Tibial artery (tissue), 4 donors: ENCODE measurements at regions not wholly inside any gene's neighbourhood (a gene's known extent, or its start where the extent isn't known, plus 50 kb on each side); places are given as distances from the start of the nearest gene placed in this dataset.

Experiments used
- DNase-seq, 2 donors: peaks; one replicate each; pipeline ENCODE4 v3.0.0-alpha.2; 2019
- H3K27ac ChIP-seq, 2 donors: fragments of 200-600 bp; sonication (generic) in 1 of 2; 1 replicate in 1 of 2; 2 replicates in 1 of 2; pipeline ENCODE4 v1.5.1; 2018 to 2019; ENCODE audit warnings: mild to moderate bottlenecking in 1 of 2
- H3K27me3 ChIP-seq, 2 donors: fragments of 200-600 bp; sonication (generic) in 1 of 2; one replicate each; pipeline versions ENCODE4 v1.5.1 to v1.6.0; 2016 to 2019
- H3K36me3 ChIP-seq, 3 donors: fragments of 200-600 bp; sonication (generic) in 2 of 3; one replicate each; pipeline ENCODE4 v1.5.1; 2016 to 2019; ENCODE audit warnings: mild to moderate bottlenecking in 2 of 3
- H3K4me1 ChIP-seq, 4 donors: fragments of 200-600 bp; sonication (generic) in 2 of 4; 1 replicate in 3 of 4; 2 replicates in 1 of 4; pipeline ENCODE4 v1.5.1; 2016 to 2019
- H3K4me3 ChIP-seq, 2 donors: fragments of 200-600 bp; sonication (generic) in 1 of 2; 1 replicate in 1 of 2; 2 replicates in 1 of 2; pipeline ENCODE4 v1.5.1; 2018 to 2019; ENCODE audit warnings: mild to moderate bottlenecking in 2 of 2
- H3K9me3 ChIP-seq, 3 donors: fragments of 200-600 bp; sonication (generic) in 1 of 3; one replicate each; pipeline ENCODE4 v1.5.1; 2016 to 2019
- CTCF ChIP-seq, 2 experiments: fragments of 200-600 bp in 1 of 2; fragments of 450-650 bp in 1 of 2; IDR thresholded peaks; one replicate each; pipeline ENCODE4 v1.5.1; 2017 to 2019; ENCODE audit warnings: antibody characterized with exemption in 2 of 2, mild to moderate bottlenecking in 1 of 2, moderate library complexity in 1 of 2
- intact Hi-C: fragments of 100-400 bp; cut with DNase I; formaldehyde crosslinking; loops from one replicate; pipeline ENCODE4 v1.15.0; 2023; ENCODE audit warnings: low total_unique reads

- no peaks in the 10 kb centered on the region for H3K27me3 ChIP-seq
- intact Hi-C loops: no loop called here
- H3K27ac ChIP-seq: no peak overlapping the region
- no peak for TF ChIP-seq CTCF (IDR thresholded peaks at IDR 0.05)
- DNase-seq: no peak
- no peaks in the 10 kb centered on the region for H3K36me3 ChIP-seq
- peaks cover 0 to 9% (median 2%) of the 10 kb centered on the region in 4 donors for H3K4me1 ChIP-seq
- H3K4me3 ChIP-seq: no peak overlapping the region
- no peaks in the 10 kb centered on the region for H3K9me3 ChIP-seq
Observed at GRCh38 chr2:8522687-8523086, 159.2 kb upstream of the ID2 start.

DNA sequence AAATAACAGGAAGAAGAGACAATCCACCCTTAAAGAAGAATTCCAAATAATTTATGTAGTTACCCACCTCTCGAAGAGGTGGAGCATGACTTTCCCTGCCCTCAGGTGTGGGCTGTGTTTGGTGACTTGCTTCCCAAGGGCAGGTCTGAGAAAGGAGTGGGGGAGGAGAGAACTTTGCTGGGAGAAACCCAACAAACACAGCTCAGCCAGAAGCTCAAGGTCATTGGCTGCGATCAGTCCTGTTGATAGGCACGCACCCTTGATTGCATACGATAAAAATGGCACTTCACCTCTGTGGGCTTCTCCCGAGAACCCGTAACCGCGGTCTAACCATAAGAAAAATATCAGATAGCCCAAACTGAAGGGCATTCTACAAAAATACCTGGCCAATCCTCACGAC is 157.5 kb upstream of the ID2 start:
- Histone ChIP-seq H3K9me3 (no peaks in the 10 kb centered on the region), H3K36me3 (no peaks in the 10 kb centered on the region), H3K4me1 (peaks cover 0 to 9% (median 2%) of the 10 kb centered on the region in 4 donors), H3K27me3 (no peaks in the 10 kb centered on the region), H3K27ac (no peak overlapping the region), H3K4me3 (no peak overlapping the region)
- intact Hi-C loops: no loop called here
- no peak for TF ChIP-seq CTCF (IDR thresholded peaks at IDR 0.05)
- no peak for DNase-seq

DNA sequence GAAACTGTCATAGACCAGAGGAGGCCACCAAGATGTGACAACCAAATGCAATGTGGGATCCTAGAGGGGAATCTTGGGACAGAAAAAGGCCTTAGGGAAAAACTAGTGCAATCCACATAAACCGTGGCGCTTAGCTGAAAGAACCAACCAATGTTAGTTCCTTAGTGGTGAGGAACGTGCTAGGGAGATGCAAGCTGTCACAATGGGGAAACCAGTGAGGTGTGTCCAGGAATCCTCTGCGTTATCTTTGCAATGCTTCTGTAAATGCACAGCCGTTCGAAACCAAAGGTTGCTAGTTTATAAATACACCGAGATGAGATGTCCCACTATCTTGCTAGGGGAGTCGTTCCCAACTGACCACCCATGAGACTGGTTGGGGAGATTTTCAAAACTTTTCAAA is 157.0 kb upstream of the ID2 start:
- intact Hi-C loops: no loop called here
- H3K27ac ChIP-seq: no peak overlapping the region
- H3K9me3 ChIP-seq: no peaks in the 10 kb centered on the region
- no peaks in the 10 kb centered on the region for H3K36me3 ChIP-seq
- no peak for DNase-seq
- H3K27me3 ChIP-seq: no peaks in the 10 kb centered on the region
- TF ChIP-seq CTCF (IDR thresholded peaks at IDR 0.05): no peak
- peaks cover 0 to 9% (median 2%) of the 10 kb centered on the region in 4 donors for H3K4me1 ChIP-seq
- no peak overlapping the region for H3K4me3 ChIP-seq

DNA sequence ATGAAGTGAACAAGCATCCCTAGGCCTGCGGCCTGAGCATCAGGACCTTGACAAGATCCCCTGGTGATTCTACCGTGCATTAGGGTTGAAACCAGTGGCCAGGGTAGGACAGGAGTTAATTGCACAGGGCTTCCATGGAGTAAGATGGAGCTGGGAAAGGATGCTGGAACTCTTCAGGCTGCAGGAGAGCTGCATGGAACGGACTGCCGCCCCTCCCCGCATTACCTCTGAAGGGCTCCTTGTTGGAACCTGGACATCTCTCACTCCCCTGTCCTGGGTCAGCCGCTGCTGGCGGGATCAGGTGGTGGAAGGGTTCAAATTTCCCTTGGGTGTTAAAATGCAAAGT is 156.6 kb upstream of the ID2 start:
- DNase-seq: no peak
- Histone ChIP-seq H3K9me3 (no peaks in the 10 kb centered on the region), H3K36me3 (no peaks in the 10 kb centered on the region), H3K4me1 (peaks cover 0 to 9% (median 2%) of the 10 kb centered on the region in 4 donors), H3K4me3 (no peak overlapping the region), H3K27ac (no peak overlapping the region), H3K27me3 (no peaks in the 10 kb centered on the region)
- intact Hi-C loops: no loop called here
- TF ChIP-seq CTCF (IDR thresholded peaks at IDR 0.05): no peak

GRCh38 chr2:8525582-8526402 is 156.1 kb upstream of the ID2 start:
- Histone ChIP-seq H3K27ac (no peak overlapping the region), H3K27me3 (no peaks in the 10 kb centered on the region), H3K36me3 (no peaks in the 10 kb centered on the region), H3K4me3 (no peak overlapping the region), H3K9me3 (peaks cover 0 to 2% (median 0%) of the 10 kb centered on the region in 3 donors), H3K4me1 (peaks cover 0 to 9% (median 2%) of the 10 kb centered on the region in 4 donors)
- no peak for TF ChIP-seq CTCF (IDR thresholded peaks at IDR 0.05)
- intact Hi-C loops: no loop called here
- DNase-seq: peak; percentile 79 to 84
